Liver (tissue), 3 donors: ENCODE measurements at regions not wholly inside any gene's neighbourhood (a gene's known extent, or its start where the extent isn't known, plus 50 kb on each side); places are given as distances from the start of the nearest gene placed in this dataset.

ENCODE experiments used
- CTCF ChIP-seq: fragments of 150-350 bp; IDR thresholded peaks from 2 replicates; pipeline ENCODE4 v1.5.1; 2017; ENCODE audit warnings: improper control_type of control experiment, low read depth, low read length; ENCODE audit not compliant: missing input control
- EGR1 ChIP-seq, 2 donors: IDR thresholded peaks; 2 replicates each; pipeline ENCODE4 v1.6.1; 2016 to 2018; ENCODE audit warnings: antibody characterized with exemption in 2 of 2, low read depth in 2 of 2
- GABPA ChIP-seq, 2 donors: IDR thresholded peaks in 1 of 2; conservative IDR thresholded peaks in 1 of 2; 2 replicates each; pipeline ENCODE4 v1.6.1; 2016; ENCODE audit warnings: antibody characterized with exemption in 2 of 2, mild to moderate bottlenecking in 1 of 2, moderate library complexity in 1 of 2
- MAX ChIP-seq: IDR thresholded peaks from 2 replicates; pipeline ENCODE4 v1.6.1; 2016; ENCODE audit warnings: antibody characterized with exemption
- RAD21 ChIP-seq, 2 donors: IDR thresholded peaks; 2 replicates each; pipeline ENCODE4 v1.6.1; 2016; ENCODE audit warnings: antibody characterized with exemption in 2 of 2, mild to moderate bottlenecking in 2 of 2
- RXRA ChIP-seq, 2 donors: IDR thresholded peaks; 2 replicates each; pipeline ENCODE4 v1.6.1; 2017 to 2018; ENCODE audit warnings: antibody characterized with exemption in 2 of 2, mild to moderate bottlenecking in 1 of 2
- TAF1 ChIP-seq: conservative IDR thresholded peaks from 2 replicates; pipeline ENCODE4 v1.6.1; 2016; ENCODE audit warnings: antibody characterized with exemption, mild to moderate bottlenecking
- YY1 ChIP-seq: IDR thresholded peaks from 2 replicates; pipeline ENCODE4 v1.6.1; 2016; ENCODE audit warnings: antibody characterized with exemption, mild to moderate bottlenecking
- ZBTB33 ChIP-seq: IDR thresholded peaks from 2 replicates; pipeline ENCODE4 v1.6.1; 2016; ENCODE audit warnings: antibody characterized with exemption
- TF ChIP-seq, protein P1 (sequence below): IDR thresholded peaks from 2 replicates; pipeline ENCODE4 v1.6.1; 2016; ENCODE audit warnings: antibody characterized with exemption, mild to moderate bottlenecking
- TF ChIP-seq, protein P2 (sequence below): IDR thresholded peaks from 2 replicates; pipeline ENCODE4 v1.6.1; 2016; ENCODE audit warnings: antibody characterized with exemption
- donor health status: healthy.
- donor health status: healthy.

GRCh38 chr5:8333485-8333884 lies 464.5 kb downstream of the MTRR start:
- no peak for TF ChIP-seq MAX
- no peak for TF ChIP-seq CTCF
- no peak for TF ChIP-seq GABPA (IDR thresholded peaks at IDR 0.05 in 1 of 2, conservative IDR thresholded peaks at IDR 0.05 in 1 of 2)
- no peak for TF ChIP-seq RAD21 (IDR thresholded peaks at IDR 0.05)
- no peak for TF ChIP-seq TAF1
- TF ChIP-seq, protein P1, sequence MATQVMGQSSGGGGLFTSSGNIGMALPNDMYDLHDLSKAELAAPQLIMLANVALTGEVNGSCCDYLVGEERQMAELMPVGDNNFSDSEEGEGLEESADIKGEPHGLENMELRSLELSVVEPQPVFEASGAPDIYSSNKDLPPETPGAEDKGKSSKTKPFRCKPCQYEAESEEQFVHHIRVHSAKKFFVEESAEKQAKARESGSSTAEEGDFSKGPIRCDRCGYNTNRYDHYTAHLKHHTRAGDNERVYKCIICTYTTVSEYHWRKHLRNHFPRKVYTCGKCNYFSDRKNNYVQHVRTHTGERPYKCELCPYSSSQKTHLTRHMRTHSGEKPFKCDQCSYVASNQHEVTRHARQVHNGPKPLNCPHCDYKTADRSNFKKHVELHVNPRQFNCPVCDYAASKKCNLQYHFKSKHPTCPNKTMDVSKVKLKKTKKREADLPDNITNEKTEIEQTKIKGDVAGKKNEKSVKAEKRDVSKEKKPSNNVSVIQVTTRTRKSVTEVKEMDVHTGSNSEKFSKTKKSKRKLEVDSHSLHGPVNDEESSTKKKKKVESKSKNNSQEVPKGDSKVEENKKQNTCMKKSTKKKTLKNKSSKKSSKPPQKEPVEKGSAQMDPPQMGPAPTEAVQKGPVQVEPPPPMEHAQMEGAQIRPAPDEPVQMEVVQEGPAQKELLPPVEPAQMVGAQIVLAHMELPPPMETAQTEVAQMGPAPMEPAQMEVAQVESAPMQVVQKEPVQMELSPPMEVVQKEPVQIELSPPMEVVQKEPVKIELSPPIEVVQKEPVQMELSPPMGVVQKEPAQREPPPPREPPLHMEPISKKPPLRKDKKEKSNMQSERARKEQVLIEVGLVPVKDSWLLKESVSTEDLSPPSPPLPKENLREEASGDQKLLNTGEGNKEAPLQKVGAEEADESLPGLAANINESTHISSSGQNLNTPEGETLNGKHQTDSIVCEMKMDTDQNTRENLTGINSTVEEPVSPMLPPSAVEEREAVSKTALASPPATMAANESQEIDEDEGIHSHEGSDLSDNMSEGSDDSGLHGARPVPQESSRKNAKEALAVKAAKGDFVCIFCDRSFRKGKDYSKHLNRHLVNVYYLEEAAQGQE = no peak
- TF ChIP-seq, protein P2, sequence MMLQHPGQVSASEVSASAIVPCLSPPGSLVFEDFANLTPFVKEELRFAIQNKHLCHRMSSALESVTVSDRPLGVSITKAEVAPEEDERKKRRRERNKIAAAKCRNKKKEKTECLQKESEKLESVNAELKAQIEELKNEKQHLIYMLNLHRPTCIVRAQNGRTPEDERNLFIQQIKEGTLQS = no peak
- no peak for TF ChIP-seq EGR1 (IDR thresholded peaks at IDR 0.05; ENCODE audit: low read depth in 2 of 2)
- TF ChIP-seq RXRA (IDR thresholded peaks at IDR 0.05) = no peak
- no peak for TF ChIP-seq ZBTB33
- TF ChIP-seq YY1 = no peak
